Uterus (tissue), 2 donors: ENCODE measurements at regions not wholly inside any gene's neighbourhood (a gene's known extent, or its start where the extent isn't known, plus 50 kb on each side); places are given as distances from the start of the nearest gene placed in this dataset.

ENCODE experiments used
- CTCF ChIP-seq, 4 experiments: fragments of 200-600 bp in 2 of 4; fragments of 450-650 bp in 2 of 4; sonication (generic) in 2 of 4; IDR thresholded peaks; one replicate each; pipeline ENCODE4 v1.5.1; 2016 to 2019; ENCODE audit warnings: antibody characterized with exemption in 4 of 4, mild to moderate bottlenecking in 2 of 4, moderate library complexity in 1 of 4
- POLR2A ChIP-seq, 2 donors: fragments of 450-650 bp; IDR thresholded peaks; one replicate each; pipeline ENCODE4 v1.6.1; 2016; ENCODE audit warnings: antibody characterized with exemption in 2 of 2, mild to moderate bottlenecking in 1 of 2, moderate library complexity in 1 of 2

- TF ChIP-seq CTCF (IDR thresholded peaks at IDR 0.05): no peak
- no peak for TF ChIP-seq POLR2A (IDR thresholded peaks at IDR 0.05)
Measured at GRCh38 chr3:36248374-36248773, 131.9 kb upstream of the STAC start.
